ENCODE measurements at regions not wholly inside any gene's neighbourhood (a gene's known extent, or its start where the extent isn't known, plus 50 kb on each side); places are given as distances from the start of the nearest gene placed in this dataset.
"Not testable (repeated sequence)": the region's sequence is repeated elsewhere in the genome, so short reads cannot be mapped to it uniquely, and the experiment has no call there.

- no peak for DNase-seq
These were observed 57.4 kb upstream of the ZBTB20 start for GRCh38 chr3:115204475-115204874.

GRCh38 chr3:115208066-115208750 is 61.1 kb upstream of the ZBTB20 start:
- no peak for DNase-seq

- no peak for DNase-seq
These were observed 64.9 kb upstream of the ZBTB20 start for GRCh38 chr3:115211810-115212492.

GRCh38 chr3:115212615-115213014 is 65.5 kb upstream of the ZBTB20 start:
- no peak for DNase-seq

GRCh38 chr3:115213052-115213451 is 66.0 kb upstream of the ZBTB20 start:
- not testable (repeated sequence) for DNase-seq

GRCh38 chr3:115217292-115217677 is 70.2 kb upstream of the ZBTB20 start:
- no peak for DNase-seq

- no peak for DNase-seq
These were observed 70.8 kb upstream of the ZBTB20 start for GRCh38 chr3:115217678-115218451.

GRCh38 chr3:115218859-115219258 is 71.8 kb upstream of the ZBTB20 start:
- no peak for DNase-seq

- no peak for DNase-seq
These were observed 77.6 kb upstream of the ZBTB20 start for GRCh38 chr3:115224687-115225086.

GRCh38 chr3:115226844-115227445 is 79.9 kb upstream of the ZBTB20 start:
- no peak for DNase-seq

- DNase-seq = no peak
These were observed 80.4 kb upstream of the ZBTB20 start for GRCh38 chr3:115227461-115227860.

GRCh38 chr3:115228266-115228665 is 81.2 kb upstream of the ZBTB20 start:
- no peak for DNase-seq

GRCh38 chr3:115232167-115232566 is 85.1 kb upstream of the ZBTB20 start:
- DNase-seq = no peak

- DNase-seq = no peak
These were observed 85.9 kb upstream of the ZBTB20 start for GRCh38 chr3:115233021-115233420.

- no peak for DNase-seq
These were observed 89.4 kb upstream of the ZBTB20 start for GRCh38 chr3:115236496-115236895.

GRCh38 chr3:115239717-115240116 is 92.6 kb upstream of the ZBTB20 start:
- DNase-seq = no peak

GRCh38 chr3:115244350-115244749 is 97.3 kb upstream of the ZBTB20 start:
- DNase-seq = no peak

- DNase-seq = no peak
These were observed 98.3 kb upstream of the ZBTB20 start for GRCh38 chr3:115245438-115245837.

- no peak for DNase-seq
These were observed 98.8 kb upstream of the ZBTB20 start for GRCh38 chr3:115245899-115246298.

- no peak for DNase-seq
These were observed 99.5 kb upstream of the ZBTB20 start for GRCh38 chr3:115246461-115247020.

GRCh38 chr3:115248274-115248673 is 101.2 kb upstream of the ZBTB20 start:
- no peak for DNase-seq

GRCh38 chr3:115251509-115251908 is 104.4 kb upstream of the ZBTB20 start:
- no peak for DNase-seq

GRCh38 chr3:115252679-115253078 is 105.6 kb upstream of the ZBTB20 start:
- no peak for DNase-seq
